ENCODE measurements at regions not wholly inside any gene's neighbourhood (a gene's known extent, or its start where the extent isn't known, plus 50 kb on each side); places are given as distances from the start of the nearest gene placed in this dataset.

DNA sequence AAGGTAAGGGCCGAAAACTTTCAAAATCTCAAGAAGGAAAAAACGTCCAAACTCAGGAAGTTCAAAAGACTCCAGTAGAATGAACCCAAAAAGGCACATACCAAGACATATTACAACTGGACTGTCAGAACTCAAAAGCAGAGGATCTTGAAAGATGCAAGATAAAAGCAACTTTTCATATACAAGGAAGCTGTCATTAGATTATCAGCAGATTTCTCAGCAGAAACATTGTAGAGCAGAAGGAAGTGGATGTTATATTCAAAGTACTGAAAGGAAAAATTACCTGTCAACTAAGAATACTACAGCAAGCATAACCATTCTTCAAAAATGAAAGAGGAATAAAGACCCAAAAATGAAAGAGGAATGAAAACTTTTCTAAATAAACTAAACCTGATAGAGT, 224.9 kb downstream of the FAT4 start:
- TF ChIP-seq CTCF (IDR thresholded peaks at IDR 0.05), result no peak
- TF ChIP-seq ZFX (IDR thresholded peaks at IDR 0.05; ENCODE audit: borderline replicate concordance), result no peak

All from 22Rv1 (cell line).